Activated T-helper 17 cell treated with anti-CD3 and anti-CD28 coated beads, Interleukin-2, amount 50 U/mL, for 72 hours (primary cell): ENCODE measurements at regions not wholly inside any gene's neighbourhood (a gene's known extent, or its start where the extent isn't known, plus 50 kb on each side); places are given as distances from the start of the nearest gene placed in this dataset.

ENCODE experiments used
- ATAC-seq: fragments of 150-1000 bp; cut with Tn5 transposase; replicated peaks from 2 replicates; pipeline ENCODE4 v1.10.0; 2021; ENCODE audit warnings: mild to moderate bottlenecking, moderate library complexity
- H3K27ac Mint-ChIP-seq: one replicate; pipeline ENCODE4 v1.8.0; 2022; ENCODE audit warnings: mixed read lengths
- H3K27me3 Mint-ChIP-seq: one replicate; pipeline ENCODE4 v1.8.0; 2022; ENCODE audit warnings: mixed read lengths
- H3K36me3 Mint-ChIP-seq: one replicate; pipeline ENCODE4 v1.8.0; 2022; ENCODE audit warnings: low read depth, mild to moderate bottlenecking, mixed read lengths
- H3K4me1 Mint-ChIP-seq: one replicate; pipeline ENCODE4 v1.8.0; 2022; ENCODE audit warnings: mixed read lengths
- H3K4me3 Mint-ChIP-seq: one replicate; pipeline ENCODE4 v1.8.0; 2022; ENCODE audit warnings: mild to moderate bottlenecking, mixed read lengths
- H3K9me3 Mint-ChIP-seq: one replicate; pipeline ENCODE4 v1.8.0; 2022; ENCODE audit warnings: mixed read lengths

DNA sequence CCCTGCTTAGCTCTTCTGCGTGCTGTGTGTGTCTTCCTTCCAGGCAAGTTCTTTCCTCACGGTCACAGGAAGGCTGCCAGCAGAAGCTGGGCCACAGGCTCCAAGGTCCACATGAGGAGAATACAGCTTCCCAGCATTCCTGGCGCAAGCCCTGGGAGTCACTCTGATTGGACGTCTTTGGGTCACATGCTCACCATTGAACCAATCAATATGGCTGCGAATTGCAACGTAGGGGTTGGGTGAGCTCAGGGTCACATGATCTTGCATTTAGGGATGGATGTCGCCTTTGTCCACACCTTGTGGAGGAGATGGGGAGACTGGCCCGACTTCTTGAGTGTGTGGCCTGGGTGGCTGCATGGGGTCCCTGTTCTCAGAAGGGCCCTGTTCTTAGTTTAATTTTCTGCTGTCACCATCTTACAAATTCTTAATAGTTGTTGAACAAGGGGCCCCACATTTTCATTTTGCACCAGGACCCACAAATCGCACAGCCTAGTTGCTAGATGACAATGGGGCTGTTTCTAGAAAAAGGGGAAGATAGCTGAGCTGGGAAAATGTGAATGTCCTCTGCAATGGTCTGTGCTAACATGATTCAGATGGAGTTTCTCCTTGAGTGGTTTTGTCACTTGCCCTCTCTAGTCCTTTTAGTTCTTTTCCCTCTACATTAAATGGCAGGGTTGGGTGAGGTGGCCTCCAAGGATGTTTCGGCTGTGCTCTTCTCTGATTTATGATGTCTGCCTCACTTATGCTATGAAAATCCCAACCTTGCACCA is 149.6 kb downstream of the CDH26 start:
- Mint-ChIP-seq H3K27me3 (peaks cover 4% of the 10 kb centered on the region), H3K9me3 (no peaks in the 10 kb centered on the region), H3K36me3 (no peaks in the 10 kb centered on the region), H3K27ac (no peak overlapping the region), H3K4me3 (no peak overlapping the region), H3K4me1 (peaks cover 4% of the 10 kb centered on the region)
- ATAC-seq: no peak

DNA sequence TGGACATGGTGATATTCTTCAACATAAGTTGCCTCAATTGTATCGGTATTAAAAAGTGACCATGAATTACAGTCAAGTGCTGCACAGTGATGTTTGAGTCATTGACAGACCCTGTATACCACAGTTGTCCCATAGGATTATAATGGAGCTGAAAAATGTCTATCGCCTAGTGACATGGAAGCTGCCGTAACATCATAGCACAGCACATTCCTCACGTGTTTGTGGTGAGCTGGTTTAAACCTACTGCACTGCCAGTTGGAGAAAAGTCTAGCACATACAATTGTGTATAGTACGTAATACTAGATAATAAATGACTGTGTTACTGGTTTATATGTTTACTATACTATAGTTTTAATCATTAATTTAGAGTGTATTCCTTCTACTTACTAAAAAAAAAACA is 150.2 kb downstream of the CDH26 start:
- H3K9me3 Mint-ChIP-seq: no peaks in the 10 kb centered on the region
- H3K36me3 Mint-ChIP-seq: no peaks in the 10 kb centered on the region
- peaks cover 7% of the 10 kb centered on the region for H3K27me3 Mint-ChIP-seq
- H3K4me3 Mint-ChIP-seq: no peak overlapping the region
- ATAC-seq: no peak
- H3K27ac Mint-ChIP-seq: no peak overlapping the region
- H3K4me1 Mint-ChIP-seq: peaks cover 8% of the 10 kb centered on the region

GRCh38 chr20:60113024-60113724 is 155.0 kb downstream of the CDH26 start:
- Mint-ChIP-seq H3K9me3 (no peaks in the 10 kb centered on the region), H3K27ac (no peak overlapping the region), H3K4me1 (peaks cover 8% of the 10 kb centered on the region), H3K27me3 (peaks cover 7% of the 10 kb centered on the region), H3K4me3 (no peak overlapping the region), H3K36me3 (no peaks in the 10 kb centered on the region)
- ATAC-seq: no peak

DNA sequence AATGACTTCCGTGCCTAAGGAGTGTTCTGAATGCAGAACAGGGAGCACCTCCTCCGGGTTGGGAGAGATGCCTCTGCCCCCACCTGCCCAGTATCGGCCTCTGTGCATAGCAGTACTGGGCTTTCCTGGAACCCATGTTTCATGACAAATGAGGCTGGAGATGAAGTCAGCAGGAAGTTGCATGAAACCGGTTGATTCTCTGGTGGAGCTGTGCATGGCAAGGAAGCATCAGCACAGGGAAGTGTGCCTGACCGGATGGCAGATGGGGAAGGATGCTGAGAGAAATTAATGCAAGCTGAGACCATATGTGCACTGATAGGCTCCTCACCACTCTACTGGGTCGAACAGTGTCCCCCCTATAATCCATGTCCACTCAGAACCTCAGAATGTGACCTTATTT is 155.5 kb downstream of the CDH26 start:
- peaks cover 8% of the 10 kb centered on the region for H3K4me1 Mint-ChIP-seq
- no peak overlapping the region for H3K27ac Mint-ChIP-seq
- no peak for ATAC-seq
- peaks cover 7% of the 10 kb centered on the region for H3K27me3 Mint-ChIP-seq
- H3K4me3 Mint-ChIP-seq: no peak overlapping the region
- H3K36me3 Mint-ChIP-seq: no peaks in the 10 kb centered on the region
- no peaks in the 10 kb centered on the region for H3K9me3 Mint-ChIP-seq

- ATAC-seq: no peak
- Mint-ChIP-seq H3K9me3 (no peaks in the 10 kb centered on the region), H3K36me3 (no peaks in the 10 kb centered on the region), H3K4me3 (no peak overlapping the region), H3K27me3 (peaks cover 7% of the 10 kb centered on the region), H3K4me1 (peaks cover 8% of the 10 kb centered on the region), H3K27ac (no peak overlapping the region)
These were observed 157.2 kb downstream of the CDH26 start for GRCh38 chr20:60115451-60115850.

DNA sequence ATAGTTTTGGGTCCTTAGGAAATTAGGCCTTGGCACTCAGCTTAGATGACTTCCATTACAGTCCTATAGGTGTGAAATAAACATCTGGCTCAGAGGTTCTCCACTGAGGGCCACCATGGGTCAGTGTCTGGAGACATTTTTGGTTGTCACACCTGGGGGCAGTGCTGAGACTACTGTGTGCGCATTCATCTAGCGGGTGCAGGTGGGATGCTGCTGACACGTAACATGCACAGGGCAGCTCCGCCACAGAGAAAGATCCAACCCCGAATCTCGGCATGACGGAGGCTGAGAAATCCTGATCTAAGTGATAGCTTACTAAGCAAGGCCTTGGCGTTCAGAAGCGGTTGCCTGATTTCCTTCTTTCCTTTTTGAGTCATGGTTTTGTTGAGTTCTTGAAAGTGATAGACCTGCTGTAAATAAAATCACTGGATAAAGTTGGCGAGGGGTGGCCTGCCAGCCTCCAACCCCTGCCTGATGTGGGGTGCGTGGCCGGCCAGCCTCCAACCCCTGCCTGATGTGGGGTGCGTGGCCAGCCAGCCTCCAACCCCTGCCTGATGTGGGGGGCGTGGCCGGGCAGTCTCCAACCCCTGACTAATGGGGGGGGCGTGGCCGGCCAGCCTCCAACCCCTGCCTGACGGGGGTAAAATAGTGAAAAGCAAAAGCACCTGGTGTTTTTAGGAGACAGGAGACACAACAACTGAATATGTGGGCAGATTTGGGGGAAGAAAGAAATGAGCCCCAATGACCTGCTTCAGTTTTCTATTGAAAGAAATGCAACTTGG is 158.1 kb downstream of the CDH26 start:
- Mint-ChIP-seq H3K4me1 (peaks cover 8% of the 10 kb centered on the region), H3K4me3 (no peak overlapping the region), H3K36me3 (no peaks in the 10 kb centered on the region), H3K27me3 (peaks cover 7% of the 10 kb centered on the region), H3K27ac (no peak overlapping the region), H3K9me3 (no peaks in the 10 kb centered on the region)
- no peak for ATAC-seq

DNA sequence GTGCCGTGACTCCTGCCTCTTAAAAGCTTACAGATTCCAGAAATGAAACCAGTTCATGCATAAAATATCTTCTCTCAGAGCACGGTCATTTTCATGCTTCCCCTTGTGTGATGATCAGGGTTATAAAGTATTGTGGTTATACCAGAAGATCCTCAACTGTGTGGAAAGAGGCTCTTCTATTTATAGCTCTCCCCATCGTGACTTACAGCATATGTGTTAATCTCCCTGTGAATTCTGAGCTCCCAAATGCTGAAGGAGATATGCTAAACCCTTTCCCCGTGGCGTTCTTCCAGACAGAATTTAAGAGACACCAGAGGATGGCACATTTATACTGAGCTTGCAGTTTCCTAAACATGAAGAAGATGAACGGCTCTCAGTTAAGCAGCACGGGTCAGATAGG is 158.8 kb downstream of the CDH26 start:
- no peak overlapping the region for H3K27ac Mint-ChIP-seq
- H3K9me3 Mint-ChIP-seq: no peaks in the 10 kb centered on the region
- no peak for ATAC-seq
- no peaks in the 10 kb centered on the region for H3K36me3 Mint-ChIP-seq
- H3K27me3 Mint-ChIP-seq: peaks cover 7% of the 10 kb centered on the region
- peaks cover 8% of the 10 kb centered on the region for H3K4me1 Mint-ChIP-seq
- no peak overlapping the region for H3K4me3 Mint-ChIP-seq

DNA sequence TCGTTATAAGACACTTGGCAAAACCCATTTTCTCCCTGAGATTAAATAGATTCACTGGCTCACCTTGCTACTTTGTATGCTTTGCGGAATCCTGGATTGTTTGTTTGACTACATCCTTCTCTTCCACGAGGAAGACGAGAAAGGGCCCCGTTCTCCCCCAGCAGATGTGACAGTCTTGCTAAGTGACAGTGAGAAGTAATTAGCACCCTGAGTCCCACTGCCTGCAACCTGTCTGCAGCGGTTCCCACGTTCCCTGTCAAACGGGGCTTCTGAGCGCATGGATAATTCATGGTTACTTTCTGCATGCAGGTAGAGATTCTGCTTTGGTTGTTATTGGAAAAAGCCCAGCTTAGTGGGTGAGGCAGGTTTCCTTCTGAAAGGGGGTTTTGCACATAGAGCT is 163.7 kb downstream of the CDH26 start:
- Mint-ChIP-seq H3K9me3 (no peaks in the 10 kb centered on the region), H3K4me3 (no peak overlapping the region), H3K36me3 (no peaks in the 10 kb centered on the region), H3K27ac (no peak overlapping the region), H3K27me3 (peaks cover 7% of the 10 kb centered on the region), H3K4me1 (no peaks in the 10 kb centered on the region)
- no peak for ATAC-seq

GRCh38 chr20:60122671-60123070 is 164.4 kb downstream of the CDH26 start:
- H3K4me3 Mint-ChIP-seq: no peak overlapping the region
- no peaks in the 10 kb centered on the region for H3K4me1 Mint-ChIP-seq
- H3K27ac Mint-ChIP-seq: no peak overlapping the region
- no peaks in the 10 kb centered on the region for H3K9me3 Mint-ChIP-seq
- peaks cover 7% of the 10 kb centered on the region for H3K27me3 Mint-ChIP-seq
- no peaks in the 10 kb centered on the region for H3K36me3 Mint-ChIP-seq
- ATAC-seq: no peak

- Mint-ChIP-seq H3K36me3 (no peaks in the 10 kb centered on the region), H3K4me1 (no peaks in the 10 kb centered on the region), H3K27me3 (peaks cover 7% of the 10 kb centered on the region), H3K27ac (no peak overlapping the region), H3K4me3 (no peak overlapping the region), H3K9me3 (no peaks in the 10 kb centered on the region)
- ATAC-seq: no peak
These were observed 164.9 kb downstream of the CDH26 start for GRCh38 chr20:60123096-60123495.

GRCh38 chr20:60123652-60124051 is 165.4 kb downstream of the CDH26 start:
- Mint-ChIP-seq H3K27me3 (peaks cover 7% of the 10 kb centered on the region), H3K9me3 (no peaks in the 10 kb centered on the region), H3K27ac (no peak overlapping the region), H3K4me1 (no peaks in the 10 kb centered on the region), H3K36me3 (no peaks in the 10 kb centered on the region), H3K4me3 (no peak overlapping the region)
- no peak for ATAC-seq

GRCh38 chr20:60124776-60125381 is 166.7 kb downstream of the CDH26 start:
- no peaks in the 10 kb centered on the region for H3K36me3 Mint-ChIP-seq
- H3K4me3 Mint-ChIP-seq: no peak overlapping the region
- H3K9me3 Mint-ChIP-seq: no peaks in the 10 kb centered on the region
- no peaks in the 10 kb centered on the region for H3K4me1 Mint-ChIP-seq
- H3K27me3 Mint-ChIP-seq: peaks cover 7% of the 10 kb centered on the region
- no peak overlapping the region for H3K27ac Mint-ChIP-seq
- no peak for ATAC-seq

DNA sequence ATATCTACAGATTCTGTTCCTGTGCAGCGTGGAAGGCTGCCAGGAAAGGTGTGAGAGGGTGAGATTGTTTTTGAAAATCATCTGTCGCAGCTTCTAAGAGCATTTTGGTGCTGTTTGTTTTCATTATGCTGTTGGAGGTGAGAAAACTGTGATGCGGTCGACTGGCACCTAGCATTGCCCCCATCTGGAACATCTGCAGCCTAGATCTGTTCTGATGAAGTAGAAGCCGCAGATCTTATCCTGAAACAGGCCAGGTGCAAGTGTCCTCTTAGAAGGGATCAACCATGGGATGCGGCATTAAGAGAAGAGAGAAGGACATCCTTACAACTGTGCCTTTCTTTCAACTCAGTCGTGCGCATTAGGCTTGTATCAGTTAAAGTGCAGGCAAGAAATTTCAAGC is 167.3 kb downstream of the CDH26 start:
- Mint-ChIP-seq H3K27me3 (peaks cover 7% of the 10 kb centered on the region), H3K9me3 (no peaks in the 10 kb centered on the region), H3K4me3 (no peak overlapping the region), H3K36me3 (no peaks in the 10 kb centered on the region), H3K27ac (no peak overlapping the region), H3K4me1 (no peaks in the 10 kb centered on the region)
- no peak for ATAC-seq

DNA sequence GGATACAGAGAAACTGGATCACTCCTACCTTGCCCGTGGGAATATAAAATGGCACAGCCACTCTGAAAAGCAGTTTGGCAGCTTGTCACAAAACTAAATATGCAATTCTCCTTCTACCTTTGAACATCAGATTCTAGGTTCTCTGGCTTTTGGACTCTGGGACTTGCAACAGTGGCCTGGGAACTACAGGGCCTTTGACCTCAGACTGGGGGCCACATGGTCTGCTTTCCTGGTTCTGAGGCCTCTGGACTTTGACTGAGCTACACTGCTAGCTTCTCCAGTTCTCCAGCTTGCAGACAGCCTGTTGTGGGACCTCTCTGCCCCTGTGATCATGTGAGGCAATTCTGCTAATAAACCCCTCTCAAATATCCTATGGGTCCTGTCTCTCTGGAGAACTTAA is 168.8 kb downstream of the CDH26 start:
- H3K9me3 Mint-ChIP-seq: no peaks in the 10 kb centered on the region
- H3K27me3 Mint-ChIP-seq: peaks cover 7% of the 10 kb centered on the region
- no peak for ATAC-seq
- no peak overlapping the region for H3K4me3 Mint-ChIP-seq
- no peak overlapping the region for H3K27ac Mint-ChIP-seq
- H3K36me3 Mint-ChIP-seq: no peaks in the 10 kb centered on the region
- peaks cover 5% of the 10 kb centered on the region for H3K4me1 Mint-ChIP-seq
